Cerebellar nuclear complex (tissue), 1 donor: ENCODE measurements at regions not wholly inside any gene's neighbourhood (a gene's known extent, or its start where the extent isn't known, plus 50 kb on each side); places are given as distances from the start of the nearest gene placed in this dataset.

Source experiments
- DNase-seq, 2 experiments: peaks; one replicate each; lab custom pipeline; 2025; lab: John Stamatoyannopoulos, UW

DNA sequence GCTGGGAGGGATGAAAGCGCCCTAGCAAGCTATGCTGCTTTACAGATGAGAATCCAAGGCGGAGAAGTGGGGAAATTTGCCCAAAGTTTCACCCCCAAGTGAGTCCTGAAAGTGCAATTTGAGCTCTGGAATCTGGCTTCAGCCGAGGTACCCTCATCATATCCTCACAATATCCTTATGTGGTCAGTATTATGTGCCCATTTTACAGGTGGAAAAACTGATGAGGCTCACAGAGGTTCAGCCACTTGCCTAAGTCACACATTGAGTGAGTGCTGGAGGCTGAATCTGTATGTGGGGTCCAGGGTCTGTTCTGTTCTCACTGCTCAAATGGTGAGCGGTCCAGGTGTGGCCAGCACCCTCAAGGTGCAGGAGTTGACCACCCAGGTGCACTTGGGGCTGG is 85.3 kb downstream of the MATN1 start:
- no peak for DNase-seq

DNA sequence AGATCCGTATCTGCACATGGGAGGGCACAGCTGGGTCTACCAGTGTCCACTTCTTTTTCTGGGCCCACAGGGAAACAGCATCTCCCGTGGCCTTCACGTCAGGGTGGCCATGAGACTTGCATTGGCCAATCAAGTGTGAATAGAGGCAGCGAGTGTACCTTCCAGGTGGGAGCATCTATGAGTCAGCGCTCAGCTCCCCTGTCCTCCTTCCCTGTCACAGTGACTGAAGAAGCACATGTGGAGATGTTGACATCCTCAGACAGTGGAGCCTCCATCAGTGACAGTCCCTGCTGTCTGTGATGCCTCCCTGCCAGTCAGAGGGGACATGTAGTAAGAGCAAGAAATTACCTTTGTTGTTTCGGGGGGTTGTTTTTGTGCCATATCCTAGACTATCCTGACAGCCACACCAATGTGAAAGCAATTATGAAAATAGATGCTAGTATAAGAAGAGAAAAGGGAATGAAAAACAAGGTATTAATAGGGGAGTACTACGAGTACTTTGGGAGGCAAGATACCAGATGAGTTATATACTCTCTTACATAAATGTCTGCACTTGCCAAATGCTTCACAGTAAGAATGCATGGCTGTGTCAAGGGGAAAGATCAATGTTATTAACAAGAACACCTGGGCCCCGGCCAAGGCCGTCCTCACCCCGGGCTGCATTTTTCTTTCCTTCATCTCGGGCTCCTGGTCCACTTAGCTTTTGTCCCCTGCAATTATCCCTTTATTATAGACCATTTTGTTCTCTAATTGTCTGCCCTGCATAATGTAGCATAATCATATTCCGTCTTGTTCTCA is 86.0 kb downstream of the MATN1 start:
- DNase-seq: no peak

DNA sequence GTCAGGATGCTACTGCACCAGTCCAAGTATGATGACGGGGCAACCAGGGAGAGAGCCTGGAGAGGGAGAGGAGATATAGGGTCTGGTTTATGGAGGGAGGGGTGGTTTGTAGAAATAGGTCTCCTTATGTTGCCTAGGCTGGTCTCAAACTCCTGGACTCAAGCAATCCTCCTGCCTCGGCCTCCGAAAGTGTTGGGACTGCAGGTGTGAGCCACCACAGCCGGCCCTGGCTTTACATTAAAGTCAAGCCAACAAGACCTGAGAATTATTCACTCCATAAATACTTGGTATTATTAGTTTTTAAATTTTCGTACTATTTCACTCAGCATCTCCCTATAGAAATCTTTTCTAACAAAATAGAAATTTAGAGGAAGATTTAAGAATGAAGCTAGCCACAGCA is 86.8 kb downstream of the MATN1 start:
- no peak for DNase-seq

DNA sequence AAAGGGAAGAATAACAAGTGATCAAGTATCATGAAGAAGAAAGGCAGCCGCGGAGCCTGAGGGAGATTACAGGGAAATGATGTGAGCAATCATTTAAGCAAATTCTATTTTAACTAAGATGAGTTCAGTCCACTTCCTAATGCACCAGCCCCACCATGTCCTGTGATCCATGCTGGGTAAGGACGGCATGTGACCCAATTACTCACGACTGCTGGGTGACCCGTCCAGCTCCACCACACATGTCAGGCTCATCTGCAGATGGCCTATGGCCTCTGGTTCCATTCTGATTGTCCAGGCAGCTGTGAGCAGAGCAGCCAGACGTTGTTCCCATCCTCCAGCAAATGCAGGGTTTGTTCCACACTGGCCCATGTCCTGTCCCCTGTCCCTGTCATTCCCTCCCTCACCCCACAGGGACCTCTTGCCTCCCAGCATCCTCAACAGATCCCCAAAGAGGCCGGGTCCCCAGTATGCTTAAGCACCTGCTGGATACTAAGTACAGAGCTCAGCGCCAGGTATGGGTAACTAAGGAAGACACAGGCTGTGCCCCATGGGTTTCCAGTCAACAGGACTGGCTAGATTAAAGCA is 87.9 kb downstream of the MATN1 start:
- DNase-seq: no peak

DNA sequence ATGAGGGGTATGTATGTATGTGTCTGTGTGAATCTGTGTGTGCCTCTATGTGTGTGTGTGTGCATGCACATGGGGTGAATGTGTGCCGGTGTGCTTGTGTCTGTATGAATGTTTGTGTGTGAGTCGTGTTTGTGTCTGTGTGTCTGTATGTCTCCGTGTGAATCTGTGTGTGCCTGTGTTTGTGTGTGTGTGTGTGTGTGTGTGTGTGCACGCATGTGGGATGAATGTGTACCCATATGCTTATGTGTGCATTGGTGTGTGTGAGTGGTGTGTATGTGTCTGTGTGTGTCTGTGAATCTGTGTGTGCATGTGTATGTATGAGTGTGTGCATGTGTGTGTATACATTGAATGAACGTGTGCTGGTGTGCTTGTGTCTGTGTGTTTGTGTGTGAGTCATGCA is 88.9 kb downstream of the MATN1 start:
- no peak for DNase-seq

DNA sequence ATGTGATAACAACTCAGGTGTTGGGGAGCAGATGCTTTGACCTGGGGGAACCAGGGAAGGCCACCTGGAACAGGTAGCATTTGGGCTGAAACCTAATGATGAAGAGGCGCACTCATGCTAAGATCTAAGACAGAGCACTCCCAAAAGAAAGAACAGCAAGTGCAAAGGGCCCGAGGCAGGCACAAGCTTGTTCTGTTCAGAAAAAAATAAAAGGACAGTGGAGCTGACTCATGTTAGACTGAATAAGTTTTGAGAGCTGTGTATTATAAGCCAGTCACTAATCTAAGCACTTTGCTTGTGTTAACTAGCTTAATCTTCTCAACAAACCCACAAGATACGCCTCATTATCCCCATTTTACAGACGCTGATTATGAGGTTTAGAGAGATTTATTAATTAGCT is 90.1 kb downstream of the MATN1 start:
- DNase-seq: no peak

GRCh38 chr1:30632481-30632880 is 90.9 kb downstream of the MATN1 start:
- DNase-seq: no peak

- no peak for DNase-seq
Observed at GRCh38 chr1:30631700-30632099, 91.7 kb downstream of the MATN1 start.

GRCh38 chr1:30629501-30629900 is 93.9 kb downstream of the MATN1 start:
- no peak for DNase-seq

DNA sequence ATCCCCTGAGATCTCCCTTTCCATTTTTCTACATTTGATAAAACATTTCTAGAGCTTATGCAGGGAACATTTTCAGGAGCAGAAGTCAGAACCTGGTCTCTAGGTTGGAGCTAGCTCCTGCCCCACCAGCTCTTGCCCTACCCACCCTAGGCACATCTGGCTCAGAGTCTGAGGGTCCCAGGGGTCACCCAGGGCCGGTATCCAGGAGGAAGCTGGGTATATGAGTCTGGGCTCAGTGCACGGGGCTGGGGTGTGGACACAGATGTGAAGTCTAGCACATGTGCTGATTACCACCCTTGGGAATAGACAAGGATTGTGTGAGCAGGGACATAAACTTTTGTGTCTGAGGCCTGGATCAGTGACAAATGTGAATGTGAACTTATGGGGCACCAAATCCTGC is 95.4 kb downstream of the MATN1 start:
- no peak for DNase-seq

DNA sequence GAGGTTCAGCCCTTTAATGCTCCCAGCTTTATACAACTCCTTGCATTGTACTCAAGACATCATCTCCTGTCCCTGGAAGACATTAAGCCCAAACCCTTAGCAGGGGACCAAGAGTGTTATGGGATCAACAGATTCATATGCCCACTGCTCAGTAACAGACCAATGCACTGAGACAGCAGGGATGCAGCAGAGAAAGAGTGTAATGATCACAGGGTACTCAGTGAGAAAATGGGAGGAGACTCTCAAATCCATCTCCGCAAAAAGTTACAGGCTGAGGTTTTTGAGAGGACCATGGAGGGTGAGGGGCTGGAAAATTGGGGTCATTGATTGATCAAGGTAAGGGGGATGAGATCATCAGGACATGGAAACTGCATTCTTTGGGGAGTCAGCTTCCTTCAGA is 96.2 kb downstream of the MATN1 start:
- DNase-seq: no peak

DNA sequence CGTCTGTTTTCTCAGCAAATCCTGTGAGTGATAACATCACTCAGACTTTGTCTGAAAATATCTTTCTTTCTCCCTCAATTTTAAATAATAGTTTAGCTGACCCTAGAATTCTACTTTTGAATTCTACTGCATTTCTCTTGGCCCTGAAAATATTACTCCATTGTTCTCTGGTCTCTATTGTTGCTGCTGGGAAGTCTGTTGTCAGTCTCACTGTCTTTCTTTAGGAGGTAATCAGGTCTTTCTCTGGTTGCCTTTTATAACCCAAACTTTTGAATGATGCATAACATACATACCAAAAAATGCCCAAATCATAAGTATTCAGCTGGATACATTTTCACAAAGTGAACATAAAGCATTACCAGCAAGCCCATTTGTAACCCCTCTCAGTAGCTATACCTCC is 100.0 kb downstream of the MATN1 start:
- DNase-seq: no peak

GRCh38 chr1:30619619-30620018 is 103.8 kb downstream of the MATN1 start:
- DNase-seq: no peak

DNA sequence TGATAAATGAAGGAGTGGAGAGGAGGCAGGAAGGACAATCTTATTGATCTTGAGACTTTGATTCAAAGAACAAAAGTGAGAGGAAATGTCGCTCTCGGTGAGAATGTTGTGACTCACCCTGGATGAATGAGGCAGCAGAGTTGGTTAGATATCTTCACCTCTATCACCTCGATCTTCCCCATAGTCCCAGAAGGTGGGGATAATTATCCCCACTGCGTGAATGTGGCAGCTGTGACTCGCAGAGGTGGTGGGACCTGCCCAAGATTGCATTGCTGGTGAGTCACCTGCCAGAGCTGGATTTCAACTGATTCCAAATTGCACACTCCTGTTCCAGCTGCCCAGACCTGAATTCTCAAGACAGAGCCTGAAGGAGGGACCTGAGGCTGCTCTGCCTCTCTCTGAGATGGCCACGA is 105.0 kb downstream of the MATN1 start:
- DNase-seq: no peak

- DNase-seq: no peak
Observed at GRCh38 chr1:30616759-30617158, 106.6 kb downstream of the MATN1 start.

- DNase-seq: no peak
Observed at GRCh38 chr1:30615816-30616590, 107.4 kb downstream of the MATN1 start.

DNA sequence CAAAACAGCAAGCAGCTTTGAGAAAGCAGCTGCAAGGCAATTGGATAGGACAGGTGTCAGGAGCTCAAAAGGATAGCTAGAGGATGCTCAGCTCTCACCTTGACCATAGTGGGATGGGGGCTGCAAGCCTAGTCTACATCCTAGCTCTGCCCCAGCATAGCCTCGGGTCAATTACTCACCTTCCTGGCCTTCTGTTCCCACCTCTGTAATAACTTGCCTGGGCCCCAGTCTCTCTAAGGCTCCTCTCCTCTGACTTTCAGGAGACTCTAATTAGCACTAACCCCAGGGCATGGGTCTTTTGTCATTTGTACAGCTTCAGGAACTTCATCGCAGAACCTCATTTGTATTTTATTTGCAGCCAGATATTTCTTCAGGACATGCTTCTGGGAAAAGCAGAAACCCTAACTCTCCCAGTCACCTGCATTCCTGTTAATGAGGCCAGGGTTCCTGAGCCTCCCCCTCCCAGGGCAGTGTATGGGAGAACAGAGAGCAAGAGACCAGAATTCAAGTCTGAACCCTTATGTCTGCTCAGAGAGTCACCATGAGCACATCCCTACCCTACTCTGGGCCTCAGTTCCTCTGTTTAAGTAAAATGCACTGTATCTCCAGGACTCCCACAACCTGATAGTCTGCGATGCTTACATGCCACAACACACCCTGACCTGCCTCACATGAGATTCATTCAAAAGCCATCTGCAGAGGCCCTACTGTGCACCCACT is 108.1 kb downstream of the MATN1 start:
- no peak for DNase-seq

DNA sequence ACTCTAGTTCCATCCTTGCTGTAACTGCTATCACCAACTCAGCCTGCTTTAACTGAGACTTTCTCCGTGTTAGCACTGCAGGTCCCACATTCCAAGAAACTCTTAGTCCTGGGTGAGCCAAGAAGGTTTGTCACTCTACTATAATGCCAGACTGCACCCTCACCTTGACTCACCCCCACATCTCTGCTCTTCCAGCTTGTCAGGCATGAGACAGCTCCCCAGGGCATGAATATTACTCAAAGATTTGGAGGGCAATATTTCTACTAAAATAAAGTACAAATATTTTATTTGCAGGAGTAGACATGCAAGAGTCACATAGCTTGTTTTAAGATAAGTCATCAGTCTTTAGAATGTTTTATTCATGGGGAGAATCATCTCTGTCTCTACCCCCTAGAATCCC is 110.2 kb downstream of the MATN1 start:
- no peak for DNase-seq

GRCh38 chr1:30612536-30613065 is 110.8 kb downstream of the MATN1 start:
- no peak for DNase-seq

DNA sequence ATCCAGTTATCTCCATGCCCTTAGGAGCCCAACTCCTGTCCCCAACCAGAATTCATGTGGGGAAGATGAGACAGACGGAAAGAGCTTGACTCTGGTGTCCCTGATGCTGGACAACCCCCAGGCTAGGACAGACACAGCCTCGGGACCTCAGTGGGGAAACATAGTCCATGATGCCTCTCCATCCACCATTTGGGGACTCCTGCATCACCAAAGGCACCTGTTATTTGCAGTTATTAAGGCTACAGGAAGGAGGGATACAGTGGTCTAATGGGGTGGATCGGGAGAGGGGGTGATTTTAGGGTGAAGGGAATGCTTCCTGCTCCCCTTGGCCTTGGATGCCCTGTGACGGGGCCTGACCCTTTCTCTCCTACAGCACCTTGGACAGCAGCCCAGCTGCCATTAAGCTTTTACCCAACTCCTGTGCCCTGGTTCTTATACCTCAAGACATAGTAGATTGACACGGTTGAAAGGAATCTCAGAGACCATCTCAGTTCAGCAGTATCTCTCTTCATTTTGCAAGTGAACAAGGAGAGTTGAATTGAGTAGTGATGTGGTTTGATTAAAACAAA is 111.6 kb downstream of the MATN1 start:
- DNase-seq: no peak

DNA sequence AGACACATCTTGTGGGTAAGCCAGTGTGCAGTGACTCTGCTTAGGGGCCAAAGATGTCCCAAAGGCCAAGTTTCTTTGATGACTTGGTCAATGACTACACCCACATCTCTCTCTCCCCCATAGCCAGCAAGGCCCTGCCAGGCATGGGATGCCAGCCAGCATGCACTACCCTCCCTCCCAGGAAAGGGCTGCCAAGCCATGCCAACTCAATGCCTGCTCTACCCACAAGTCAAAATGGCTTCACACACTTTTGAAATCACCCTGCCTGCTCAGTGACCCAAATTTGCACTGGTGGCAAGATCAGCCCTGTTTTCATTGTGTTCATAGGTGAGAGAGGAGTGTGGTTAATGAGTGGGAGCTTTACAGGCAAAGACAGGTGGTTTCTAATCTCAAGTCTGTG is 112.5 kb downstream of the MATN1 start:
- DNase-seq: no peak

GRCh38 chr1:30609999-30610345 is 113.4 kb downstream of the MATN1 start:
- DNase-seq: no peak
